NB4 (cell line): ENCODE measurements at regions not wholly inside any gene's neighbourhood (a gene's known extent, or its start where the extent isn't known, plus 50 kb on each side); places are given as distances from the start of the nearest gene placed in this dataset.
A peak's percentile ranks its signal among the peaks of the same experiment; 100 is the strongest.

Experiments used
- DNase-seq: peaks from one replicate; pipeline ENCODE4 v3.0.0; 2010; ENCODE audit warnings: low read depth
- H3K4me3 ChIP-seq: one replicate; pipeline ENCODE4 v1.5.1; 2011; ENCODE audit warnings: mild to moderate bottlenecking, low read depth, low read length, moderate library complexity
- CTCF ChIP-seq: IDR thresholded peaks from one replicate; pipeline ENCODE4 v1.5.1; 2012; ENCODE audit warnings: low read depth, low read length
- MAX ChIP-seq: IDR thresholded peaks from 2 replicates; pipeline ENCODE4 v1.6.1; 2011; ENCODE audit warnings: low read depth, low read length
- MYC ChIP-seq: IDR thresholded peaks from 2 replicates; pipeline ENCODE4 v1.6.1; 2011; ENCODE audit warnings: low read depth, low read length
- POLR2A ChIP-seq: IDR thresholded peaks from 2 replicates; pipeline ENCODE4 v1.6.1; 2011; ENCODE audit warnings: mild to moderate bottlenecking; ENCODE audit not compliant: insufficient read length; ENCODE audit errors: extremely low read depth

- DNase-seq, result no peak
- TF ChIP-seq MAX (no peak), POLR2A (no peak), CTCF (no peak), MYC (no peak)
- no peak overlapping the region for H3K4me3 ChIP-seq
These were observed 156.4 kb upstream of the PCDH18 start for GRCh38 chr4:137688651-137689050.

GRCh38 chr4:137685357-137685756 lies 153.1 kb upstream of the PCDH18 start:
- no peak for DNase-seq
- TF ChIP-seq MYC (no peak), MAX (no peak), CTCF (no peak), POLR2A (no peak)
- no peak overlapping the region for H3K4me3 ChIP-seq

GRCh38 chr4:137681081-137681480 lies 148.8 kb upstream of the PCDH18 start:
- H3K4me3 ChIP-seq, result no peak overlapping the region
- TF ChIP-seq MYC (no peak), CTCF (no peak), POLR2A (no peak), MAX (no peak)
- DNase-seq, result no peak

GRCh38 chr4:137678796-137679195 lies 146.5 kb upstream of the PCDH18 start:
- peak; percentile 2 for DNase-seq
- no peak for TF ChIP-seq MYC
- TF ChIP-seq POLR2A, result no peak
- no peak for TF ChIP-seq MAX
- no peak for TF ChIP-seq CTCF
- no peak overlapping the region for H3K4me3 ChIP-seq

GRCh38 chr4:137677863-137678262 lies 145.6 kb upstream of the PCDH18 start:
- no peak overlapping the region for H3K4me3 ChIP-seq
- DNase-seq, result no peak
- TF ChIP-seq MAX (no peak), POLR2A (no peak), MYC (no peak), CTCF (no peak)

- DNase-seq, result no peak
- TF ChIP-seq MAX (no peak), CTCF (no peak), MYC (no peak), POLR2A (no peak)
These were observed 144.2 kb upstream of the PCDH18 start for GRCh38 chr4:137676357-137676998.

More at GRCh38 chr4:137676357-137676998, 144.2 kb upstream of the PCDH18 start:
- no peak overlapping the region for H3K4me3 ChIP-seq
